Adipocyte (in vitro differentiated cells): ENCODE measurements at regions not wholly inside any gene's neighbourhood (a gene's known extent, or its start where the extent isn't known, plus 50 kb on each side); places are given as distances from the start of the nearest gene placed in this dataset.

Experiments
- DNase-seq: peaks from one replicate; pipeline ENCODE4 v3.0.0-alpha.2; 2015; ENCODE audit warnings: low read depth
- H3K27me3 ChIP-seq: replicated peaks from 2 replicates; pipeline ENCODE4 v1.7.0; 2013; ENCODE audit warnings: mild to moderate bottlenecking, low read length, moderate library complexity; ENCODE audit not compliant: control insufficient read depth, insufficient read depth
- H3K36me3 ChIP-seq: 2 replicates; pipeline ENCODE4 v1.7.0; 2013; ENCODE audit warnings: low read length, mild to moderate bottlenecking, moderate library complexity; ENCODE audit not compliant: control insufficient read depth, insufficient read depth, severe bottlenecking
- H3K4me1 ChIP-seq: 2 replicates; pipeline ENCODE4 v1.7.0; 2013; ENCODE audit warnings: mild to moderate bottlenecking, low read length, moderate library complexity; ENCODE audit not compliant: control insufficient read depth, insufficient read depth
- H3K4me3 ChIP-seq: 2 replicates; pipeline ENCODE4 v1.7.0; 2013; ENCODE audit warnings: mild to moderate bottlenecking, low read length, moderate library complexity
- H3K9ac ChIP-seq: 2 replicates; pipeline ENCODE4 v1.7.0; 2013; ENCODE audit warnings: mild to moderate bottlenecking, low read length, moderate library complexity
- H3K9me3 ChIP-seq: 2 replicates; pipeline ENCODE4 v1.7.0; 2013; ENCODE audit warnings: mild to moderate bottlenecking, low read length, moderate library complexity; ENCODE audit not compliant: control insufficient read depth

DNA sequence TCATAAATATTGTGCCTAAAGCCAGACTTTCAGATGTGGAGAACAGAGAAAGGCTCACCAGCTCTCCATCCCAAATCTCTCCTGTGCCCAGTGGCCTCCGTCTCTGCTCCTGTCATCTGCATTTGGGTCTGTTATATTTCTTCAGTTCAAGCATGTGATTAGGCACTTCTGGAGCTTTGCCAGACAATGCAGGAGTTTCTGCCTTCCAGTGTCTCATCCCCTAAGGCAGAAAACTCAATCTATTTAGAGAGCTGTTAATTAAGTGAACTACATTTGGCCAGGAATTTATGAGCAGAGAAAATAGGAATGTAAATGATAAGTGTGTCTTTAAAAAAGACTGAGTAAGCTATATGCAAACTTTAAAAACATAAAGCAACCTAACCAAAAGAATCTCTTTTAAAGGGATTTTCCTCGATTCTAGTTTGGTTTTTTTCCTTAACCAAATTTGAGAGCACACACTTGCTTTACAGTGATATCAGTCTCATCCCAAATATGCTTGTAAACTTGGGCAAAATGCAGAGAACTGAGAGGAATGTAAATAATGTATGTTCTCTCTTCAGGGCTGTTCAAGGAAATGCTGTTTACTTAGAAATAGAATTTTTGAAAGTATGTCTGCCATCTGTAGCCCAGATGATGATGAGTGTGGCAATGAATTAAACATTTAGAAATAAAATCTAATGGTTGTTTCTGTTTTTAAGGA is 113.9 kb downstream of the ELOVL4 start:
- DNase-seq: peak; percentile 52
- H3K9me3 ChIP-seq: peaks cover 4% of the 10 kb centered on the region
- no peaks in the 10 kb centered on the region for H3K27me3 ChIP-seq
- no peak overlapping the region for H3K4me3 ChIP-seq
- H3K4me1 ChIP-seq: no peaks in the 10 kb centered on the region
- no peak overlapping the region for H3K9ac ChIP-seq
- no peaks in the 10 kb centered on the region for H3K36me3 ChIP-seq

GRCh38 chr6:79832723-79833122 is 114.6 kb downstream of the ELOVL4 start:
- no peaks in the 10 kb centered on the region for H3K9me3 ChIP-seq
- no peak overlapping the region for H3K9ac ChIP-seq
- H3K4me1 ChIP-seq: no peaks in the 10 kb centered on the region

DNA sequence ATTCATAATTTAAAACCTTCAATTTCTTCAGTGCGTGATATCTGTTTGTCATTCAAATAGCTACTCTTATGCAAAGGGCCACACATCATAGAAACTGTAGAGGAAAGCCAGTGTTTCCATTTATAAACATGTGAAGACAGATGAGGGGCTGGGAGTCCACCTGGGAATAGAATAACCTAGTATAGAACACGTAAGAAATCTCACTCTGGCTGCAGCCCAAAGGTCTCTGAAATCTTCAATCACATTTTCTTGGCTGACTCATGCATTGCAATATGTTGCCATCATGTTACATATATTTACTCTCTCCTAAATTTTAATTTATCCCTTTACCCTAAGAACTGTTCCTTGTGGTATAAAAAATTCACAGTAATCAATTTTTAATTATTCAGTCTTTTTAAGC is 123.2 kb downstream of the ELOVL4 start:
- no peaks in the 10 kb centered on the region for H3K4me1 ChIP-seq
- H3K4me3 ChIP-seq: no peak overlapping the region
- peak; percentile 18 for DNase-seq
- H3K36me3 ChIP-seq: no peaks in the 10 kb centered on the region
- H3K9me3 ChIP-seq: peaks cover 9% of the 10 kb centered on the region
- peaks cover 2% of the 10 kb centered on the region for H3K27me3 ChIP-seq
- no peak overlapping the region for H3K9ac ChIP-seq

More at GRCh38 chr6:79832723-79833122, 114.6 kb downstream of the ELOVL4 start:
- Histone ChIP-seq H3K27me3 (no peaks in the 10 kb centered on the region), H3K36me3 (no peaks in the 10 kb centered on the region), H3K4me3 (no peak overlapping the region)
- DNase-seq: no peak

- Histone ChIP-seq H3K36me3 (no peaks in the 10 kb centered on the region), H3K9ac (no peak overlapping the region), H3K27me3 (peaks cover 2% of the 10 kb centered on the region), H3K4me1 (no peaks in the 10 kb centered on the region), H3K4me3 (no peak overlapping the region), H3K9me3 (peaks cover 2% of the 10 kb centered on the region)
- peak; percentile 19 for DNase-seq
Observed at GRCh38 chr6:79821859-79822258, 125.5 kb downstream of the ELOVL4 start.

DNA sequence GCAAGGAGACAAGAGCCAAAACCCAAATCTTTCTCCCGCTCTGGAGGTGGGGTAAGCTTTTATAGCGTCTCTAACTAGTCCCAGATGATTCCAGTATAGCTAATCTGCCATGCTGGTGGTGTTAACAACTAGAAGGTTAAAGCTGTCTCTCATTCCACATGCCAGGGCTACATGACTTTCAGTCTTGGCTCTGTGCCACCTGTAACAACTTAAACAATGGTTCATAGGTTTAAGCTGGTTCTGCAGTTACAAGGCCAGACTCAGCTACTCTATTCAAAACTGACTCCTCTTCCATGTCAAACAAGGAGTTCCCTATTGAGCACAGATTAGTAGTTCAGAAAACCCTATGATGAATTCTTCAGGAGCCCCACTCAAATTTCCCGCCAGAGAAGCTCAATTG is 128.9 kb downstream of the ELOVL4 start:
- no peaks in the 10 kb centered on the region for H3K9me3 ChIP-seq
- H3K9ac ChIP-seq: no peak overlapping the region
- no peaks in the 10 kb centered on the region for H3K36me3 ChIP-seq
- peaks cover 3% of the 10 kb centered on the region for H3K4me1 ChIP-seq
- no peak for DNase-seq
- no peak overlapping the region for H3K4me3 ChIP-seq
- no peaks in the 10 kb centered on the region for H3K27me3 ChIP-seq

DNA sequence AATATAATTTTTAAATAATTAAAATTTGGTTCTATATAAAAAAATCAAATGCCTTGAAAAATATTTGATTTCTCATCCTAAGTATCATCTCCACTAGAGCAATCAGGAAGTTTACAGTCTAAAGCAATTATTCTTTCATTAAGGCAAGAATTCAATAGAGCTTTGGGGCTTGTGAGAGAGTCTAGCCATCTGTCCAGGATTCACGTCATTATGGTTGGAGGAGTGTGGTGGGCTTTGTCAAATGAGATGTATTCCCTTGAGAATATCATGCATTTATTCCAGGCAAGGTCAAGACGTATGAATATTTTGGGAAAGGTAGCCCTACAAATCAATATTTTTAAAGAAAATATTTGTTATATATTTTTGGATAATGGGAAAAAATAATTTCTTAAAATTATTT is 132.4 kb downstream of the ELOVL4 start:
- Histone ChIP-seq H3K27me3 (no peaks in the 10 kb centered on the region), H3K9ac (no peak overlapping the region), H3K4me1 (peaks cover 12% of the 10 kb centered on the region), H3K9me3 (no peaks in the 10 kb centered on the region), H3K36me3 (no peaks in the 10 kb centered on the region), H3K4me3 (no peak overlapping the region)
- no peak for DNase-seq

DNA sequence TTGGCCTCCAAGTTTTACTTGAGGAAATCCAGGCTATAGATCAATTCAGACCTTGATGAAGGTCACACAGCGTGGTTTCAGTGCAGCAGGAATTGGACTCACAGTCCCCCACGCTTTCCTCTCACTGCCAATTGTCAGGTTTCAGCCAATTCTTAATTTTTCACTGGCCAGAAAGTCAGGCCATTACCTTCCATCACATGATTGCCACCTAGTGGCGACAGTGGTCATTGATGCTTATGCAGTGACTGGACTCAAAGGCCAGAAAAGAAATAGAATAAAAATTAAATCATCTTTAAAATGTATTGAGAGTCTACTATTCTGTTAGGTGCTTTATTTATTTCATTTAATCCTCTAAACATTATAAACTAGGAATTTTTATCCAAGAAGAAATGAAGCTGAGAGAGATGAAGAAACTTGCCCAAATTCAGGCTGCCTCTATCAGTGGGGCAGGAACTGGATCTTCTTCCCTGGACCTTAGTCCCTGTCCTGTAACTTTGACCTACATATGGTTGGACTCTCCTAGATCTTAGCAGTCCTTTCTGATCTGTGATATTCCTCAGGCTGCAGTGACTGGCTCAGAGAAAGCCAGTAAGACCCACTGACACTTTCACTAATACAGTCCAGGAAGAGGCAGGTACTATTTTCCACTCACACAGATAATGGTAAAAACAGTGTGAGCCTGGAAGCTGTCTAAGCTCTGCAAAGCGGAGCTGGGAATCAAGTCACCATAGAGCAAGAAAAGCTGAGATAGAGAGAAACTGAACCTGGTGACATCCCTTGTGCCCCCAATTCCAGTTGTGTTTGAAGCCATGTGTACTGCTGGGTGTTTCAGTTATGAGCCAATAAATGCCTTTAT is 133.3 kb downstream of the ELOVL4 start:
- Histone ChIP-seq H3K9ac (no peak overlapping the region), H3K9me3 (no peaks in the 10 kb centered on the region), H3K4me1 (peaks cover 13% of the 10 kb centered on the region), H3K27me3 (no peaks in the 10 kb centered on the region), H3K36me3 (no peaks in the 10 kb centered on the region), H3K4me3 (no peak overlapping the region)
- peak; percentile 90 for DNase-seq

DNA sequence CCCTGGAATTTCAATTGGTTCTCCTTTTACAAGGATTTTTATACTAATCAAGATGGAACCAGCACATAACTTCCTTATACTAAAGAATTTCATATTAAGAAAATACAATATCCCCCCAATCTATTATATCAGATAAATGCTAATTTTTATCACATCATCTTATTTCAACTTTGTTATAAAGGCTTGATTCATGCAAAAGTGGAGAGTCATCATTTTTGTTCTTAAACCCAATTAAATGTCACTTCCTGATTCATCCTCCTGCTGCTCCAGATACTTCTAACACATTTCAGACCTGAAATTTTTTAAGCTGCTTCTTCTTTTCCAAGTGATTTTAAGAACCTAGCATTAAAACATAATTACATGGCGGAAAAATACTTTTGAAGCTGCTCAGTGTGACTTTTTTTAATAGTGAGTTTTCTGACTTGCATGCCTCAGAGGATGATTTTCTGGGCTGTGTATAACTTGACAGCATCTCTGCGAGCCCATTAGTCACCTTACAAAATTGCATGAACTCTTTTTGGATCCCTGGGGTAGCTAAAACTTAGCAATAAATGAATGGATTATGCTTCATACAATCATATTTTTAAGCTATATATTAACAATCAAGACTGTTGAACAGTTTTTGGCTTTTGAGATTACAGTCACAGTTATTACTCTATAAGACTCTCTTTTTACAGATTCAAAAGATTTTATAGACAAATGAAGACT is 134.1 kb downstream of the ELOVL4 start:
- H3K4me1 ChIP-seq: peaks cover 13% of the 10 kb centered on the region
- no peaks in the 10 kb centered on the region for H3K27me3 ChIP-seq
- DNase-seq: peak; percentile 44
- no peak overlapping the region for H3K4me3 ChIP-seq
- H3K36me3 ChIP-seq: no peaks in the 10 kb centered on the region
- no peak overlapping the region for H3K9ac ChIP-seq
- no peaks in the 10 kb centered on the region for H3K9me3 ChIP-seq

DNA sequence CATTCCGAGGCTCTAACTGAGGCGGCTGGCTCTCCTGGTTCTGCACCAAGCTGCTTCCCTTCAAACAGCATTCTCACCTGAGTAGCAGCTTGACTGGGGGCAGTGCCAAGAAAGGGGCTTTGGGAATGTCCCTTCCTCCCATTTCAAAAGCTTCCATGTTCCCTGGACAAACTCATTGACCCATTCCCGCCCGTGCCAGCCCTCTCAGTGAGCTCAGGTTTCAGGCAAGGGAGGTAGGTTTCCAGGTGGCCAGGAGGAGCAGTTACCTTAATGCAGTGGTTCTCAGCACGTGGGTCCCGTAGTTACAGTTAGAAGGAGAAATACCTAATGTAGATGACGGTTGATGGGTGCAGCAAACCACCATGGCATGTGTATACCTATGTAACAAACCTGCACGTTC is 135.2 kb downstream of the ELOVL4 start:
- no peak overlapping the region for H3K9ac ChIP-seq
- H3K27me3 ChIP-seq: no peaks in the 10 kb centered on the region
- H3K4me3 ChIP-seq: no peak overlapping the region
- H3K9me3 ChIP-seq: no peaks in the 10 kb centered on the region
- DNase-seq: no peak
- no peaks in the 10 kb centered on the region for H3K36me3 ChIP-seq
- H3K4me1 ChIP-seq: peaks cover 13% of the 10 kb centered on the region

- Histone ChIP-seq H3K4me3 (no peak overlapping the region), H3K36me3 (no peaks in the 10 kb centered on the region), H3K9me3 (no peaks in the 10 kb centered on the region), H3K27me3 (no peaks in the 10 kb centered on the region), H3K4me1 (peaks cover 13% of the 10 kb centered on the region), H3K9ac (no peak overlapping the region)
- DNase-seq: no peak
Observed at GRCh38 chr6:79810871-79811270, 136.5 kb downstream of the ELOVL4 start.

- Histone ChIP-seq H3K27me3 (no peaks in the 10 kb centered on the region), H3K9ac (no peak overlapping the region), H3K36me3 (no peaks in the 10 kb centered on the region), H3K9me3 (no peaks in the 10 kb centered on the region), H3K4me1 (peaks cover 13% of the 10 kb centered on the region), H3K4me3 (peak overlapping the region; percentile 31)
- no peak for DNase-seq
Observed at GRCh38 chr6:79810185-79810705, 137.1 kb downstream of the ELOVL4 start.
